GM23248 (cell line): ENCODE measurements at regions not wholly inside any gene's neighbourhood (a gene's known extent, or its start where the extent isn't known, plus 50 kb on each side); places are given as distances from the start of the nearest gene placed in this dataset.

Experiments used
- EZH2 ChIP-seq: fragments of 200-600 bp; sonication (generic); IDR thresholded peaks from 2 replicates; pipeline ENCODE4 v1.6.1; 2018; ENCODE audit warnings: antibody characterized with exemption, mild to moderate bottlenecking; ENCODE audit not compliant: insufficient read depth, poor library complexity, severe bottlenecking
- EZH2phosphoT487 ChIP-seq: fragments of 200-600 bp; sonication (generic); IDR thresholded peaks from 2 replicates; pipeline ENCODE4 v1.6.1; 2018; ENCODE audit warnings: antibody characterized with exemption, moderate library complexity, mild to moderate bottlenecking, low read depth; ENCODE audit not compliant: insufficient read depth

DNA sequence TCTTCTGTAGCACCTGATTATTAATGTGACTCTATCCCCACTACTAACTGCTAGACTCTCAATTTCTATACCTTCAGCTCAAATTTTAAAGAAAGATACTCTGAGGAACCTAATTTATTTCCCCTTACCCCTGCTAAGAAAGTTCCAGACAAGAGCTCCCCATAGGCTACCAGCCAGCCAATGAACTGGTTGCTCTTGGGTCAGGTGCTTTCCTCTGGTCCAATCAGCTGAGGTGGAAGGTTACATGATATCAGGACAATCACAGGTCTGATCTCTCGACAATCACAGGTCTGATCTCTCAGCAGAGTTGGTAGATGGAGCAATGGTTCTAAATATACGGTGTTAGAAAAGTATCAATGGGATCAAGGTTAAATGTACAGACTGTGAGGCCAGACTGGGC, 86.8 kb downstream of the AXIN2 start:
- no peak for TF ChIP-seq EZH2
- no peak for TF ChIP-seq EZH2phosphoT487
